NCI-H1694 treated with DMSO at 0.1 percent for 48 hours (cell line): ENCODE measurements at regions not wholly inside any gene's neighbourhood (a gene's known extent, or its start where the extent isn't known, plus 50 kb on each side); places are given as distances from the start of the nearest gene placed in this dataset.

Experiments
- DNase-seq: peaks from one replicate; lab custom pipeline; 2025; lab: John Stamatoyannopoulos, UW

DNA sequence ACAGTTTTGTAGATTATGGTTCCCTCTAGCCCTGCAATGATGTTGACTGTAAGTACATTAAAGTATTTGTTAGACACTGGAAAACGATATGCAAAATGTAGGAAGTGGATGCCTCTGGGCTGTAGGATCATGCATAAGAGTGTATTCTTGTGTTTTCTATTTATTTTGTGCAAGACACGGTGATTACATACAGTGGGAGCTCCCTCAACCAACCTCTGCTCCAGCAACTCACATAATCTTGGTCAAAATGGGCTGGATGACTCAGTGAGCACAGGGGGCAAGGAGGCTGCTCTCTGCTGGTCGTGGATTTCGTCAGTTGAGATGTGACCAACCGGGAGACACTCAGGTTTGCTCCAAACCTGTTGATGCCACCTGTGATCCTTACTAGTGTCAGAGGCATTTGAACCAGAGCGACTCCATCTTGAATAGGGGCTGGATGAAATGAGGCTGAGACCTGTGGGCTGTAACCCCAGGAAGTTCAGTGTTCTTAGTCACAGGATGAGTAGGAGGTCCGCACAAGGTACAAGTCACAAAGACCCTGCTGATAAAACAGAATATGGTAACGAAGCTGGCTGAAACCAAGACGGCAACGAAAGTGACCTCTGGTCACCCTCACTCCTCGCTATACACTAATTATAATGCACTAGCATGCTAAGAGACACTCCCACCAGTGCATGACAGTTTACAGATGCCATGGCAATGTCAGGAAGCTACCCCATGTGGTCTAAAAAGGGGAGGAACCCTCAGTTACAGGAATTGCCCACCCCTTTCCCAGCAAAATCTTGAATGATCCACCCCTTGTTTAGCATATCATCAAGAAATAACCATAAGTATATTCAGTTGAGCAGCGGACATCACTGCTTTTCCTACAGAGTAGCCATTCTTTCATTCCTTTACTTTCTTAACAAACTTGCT is 56.4 kb upstream of the FAM20C start:
- no peak for DNase-seq

GRCh38 chr7:137094-137891 is 55.1 kb upstream of the FAM20C start:
- DNase-seq = no peak

GRCh38 chr7:139131-139530 is 53.2 kb upstream of the FAM20C start:
- DNase-seq = no peak

- no peak for DNase-seq
Measured at GRCh38 chr7:139561-140243, 52.7 kb upstream of the FAM20C start.

- DNase-seq = no peak
Measured at GRCh38 chr7:140996-141395, 51.4 kb upstream of the FAM20C start.

GRCh38 chr7:142248-142941 is 50.0 kb upstream of the FAM20C start:
- DNase-seq = peak; percentile 49
